H1 (cell line): ENCODE measurements at regions not wholly inside any gene's neighbourhood (a gene's known extent, or its start where the extent isn't known, plus 50 kb on each side); places are given as distances from the start of the nearest gene placed in this dataset.
A peak's percentile ranks its signal among the peaks of the same experiment; 100 is the strongest.

ENCODE experiments used
- CTCF ChIA-PET: fragments of 300-600 bp; sonication (Branson Sonifier 250); formaldehyde crosslinking; loops from one replicate; lab custom pipeline; 2021; ENCODE audit not compliant: partially characterized antibody; lab: Charles Lee
- POLR2A ChIA-PET: fragments of 300-600 bp; sonication (Branson Sonifier 250); formaldehyde crosslinking; loops from one replicate; lab custom pipeline; 2021; ENCODE audit warnings: inconsistent platforms; ENCODE audit not compliant: partially characterized antibody; lab: Charles Lee
- DNase-seq, 2 experiments: peaks; one replicate each; pipeline versions ENCODE4 v3.0.0 to v3.0.0-alpha.2; 2010 to 2022; ENCODE audit warnings: low spot score in 2 of 2, low read depth in 1 of 2, mixed read lengths in 1 of 2
- FAIRE-seq: peaks from 2 replicates; lab custom pipeline; 2011; peaks lifted over from hg19 to GRCh38; lab: Jason Lieb, UNC
- H2AFZ ChIP-seq: 2 replicates; pipeline ENCODE4 v1.8.1; 2012; ENCODE audit warnings: low read length, inconsistent platforms
- H2AK5ac ChIP-seq: 2 replicates; pipeline ENCODE4 v1.6.1; 2013; ENCODE audit warnings: low read depth, low read length
- H2BK120ac ChIP-seq: replicated peaks from 2 replicates; pipeline ENCODE3; 2013; ENCODE audit warnings: low read depth, low read length, inconsistent platforms
- H2BK12ac ChIP-seq: 2 replicates; pipeline ENCODE4 v1.6.1; 2013; ENCODE audit warnings: low read depth, low read length
- H2BK15ac ChIP-seq: 2 replicates; pipeline ENCODE4 v1.6.1; 2013; ENCODE audit warnings: low read length
- H2BK20ac ChIP-seq: 2 replicates; pipeline ENCODE4 v1.6.1; 2013; ENCODE audit warnings: low read length
- H2BK5ac ChIP-seq: 2 replicates; pipeline ENCODE4 v1.6.1; 2013; ENCODE audit warnings: low read depth, low read length
- H3K14ac ChIP-seq: 2 replicates; pipeline ENCODE4 v1.6.1; 2013; ENCODE audit warnings: inconsistent platforms; ENCODE audit not compliant: insufficient read length
- H3K18ac ChIP-seq: 2 replicates; pipeline ENCODE4 v1.6.1; 2013; ENCODE audit warnings: low read length; ENCODE audit errors: extremely low read depth
- H3K23ac ChIP-seq: 2 replicates; pipeline ENCODE4 v1.6.1; 2013; ENCODE audit warnings: inconsistent platforms; ENCODE audit not compliant: insufficient read length
- H3K23me2 ChIP-seq: 2 replicates; pipeline ENCODE4 v1.6.1; 2013; ENCODE audit warnings: low read depth, low read length
- H3K27ac ChIP-seq: 2 replicates; pipeline ENCODE4 v1.6.1; 2011; ENCODE audit warnings: low read depth, low read length, inconsistent platforms
- H3K27me3 ChIP-seq, 4 experiments: replicated peaks in 1 of 4; 1 replicate in 1 of 4; 2 replicates in 3 of 4; pipeline versions ENCODE4 v1.6.1 to v1.8.1; 2011 to 2013; ENCODE audit warnings: low read length in 3 of 4, mild to moderate bottlenecking in 3 of 4, inconsistent platforms in 2 of 4, mixed read lengths in 2 of 4, moderate library complexity in 1 of 4; ENCODE audit not compliant: control insufficient read depth in 3 of 4, insufficient read depth in 3 of 4; ENCODE audit errors: extremely low read depth in 1 of 4
- H3K36me3 ChIP-seq, 4 experiments: 2 replicates each; pipeline versions ENCODE4 v1.6.1 to v1.8.1; 2011 to 2013; ENCODE audit warnings: mild to moderate bottlenecking in 4 of 4, low read length in 3 of 4, moderate library complexity in 2 of 4, control low read depth in 1 of 4, inconsistent platforms in 1 of 4; ENCODE audit not compliant: insufficient read depth in 4 of 4, control insufficient read depth in 2 of 4
- H3K4ac ChIP-seq: replicated peaks from 2 replicates; pipeline ENCODE3; 2013; ENCODE audit warnings: low read length, low read depth, mixed read lengths, inconsistent platforms; ENCODE audit not compliant: insufficient read length
- H3K4me1 ChIP-seq, 4 experiments: replicated peaks in 1 of 4; 1 replicate in 1 of 4; 2 replicates in 3 of 4; pipeline versions ENCODE4 v1.6.1 to v1.8.1; 2011 to 2013; ENCODE audit warnings: low read length in 3 of 4, inconsistent platforms in 2 of 4, mixed read lengths in 1 of 4; ENCODE audit not compliant: insufficient read depth in 4 of 4, control insufficient read depth in 3 of 4
- H3K4me2 ChIP-seq, 2 experiments: 2 replicates each; pipeline versions ENCODE4 v1.6.1 to v1.8.1; 2011 to 2013; ENCODE audit warnings: low read depth in 2 of 2, low read length in 2 of 2, control low read depth in 1 of 2, inconsistent platforms in 1 of 2, mild to moderate bottlenecking in 1 of 2; ENCODE audit not compliant: insufficient read depth in 1 of 2
- H3K4me3 ChIP-seq, 4 experiments: fragments of 200-600, 300-600 bp in 1 of 4; sonication (generic), shearing (Covaris generic), sonication (Bioruptor Twin) in 1 of 4; 2 replicates each; pipeline versions ENCODE4 v1.5.1 to v1.8.1; 2011 to 2016; ENCODE audit warnings: low read length in 4 of 4, low read depth in 3 of 4, control low read depth in 2 of 4, inconsistent platforms in 2 of 4, mild to moderate bottlenecking in 2 of 4, mixed read lengths in 1 of 4, moderate library complexity in 1 of 4; ENCODE audit not compliant: insufficient read depth in 2 of 4; ENCODE audit errors: extremely low read depth in 1 of 4
- H3K56ac ChIP-seq: replicated peaks from 2 replicates; pipeline ENCODE3; 2013; ENCODE audit warnings: low read depth, mild to moderate bottlenecking, mixed read lengths, low read length, inconsistent platforms; ENCODE audit not compliant: insufficient read length
- H3K79me1 ChIP-seq: 2 replicates; pipeline ENCODE4 v1.6.1; 2013; ENCODE audit warnings: low read depth, low read length, control low read depth
- H3K79me2 ChIP-seq, 2 experiments: 2 replicates each; pipeline versions ENCODE4 v1.6.1 to v1.8.1; 2012 to 2013; ENCODE audit warnings: low read length in 2 of 2, mild to moderate bottlenecking in 2 of 2, inconsistent platforms in 1 of 2; ENCODE audit not compliant: insufficient read depth in 2 of 2, control insufficient read depth in 1 of 2
- H3K9ac ChIP-seq, 4 experiments: replicated peaks in 1 of 4; 1 replicate in 1 of 4; 2 replicates in 3 of 4; pipeline versions ENCODE4 v1.6.1 to v1.8.1; 2011 to 2013; ENCODE audit warnings: low read depth in 3 of 4, low read length in 3 of 4, control low read depth in 2 of 4, mild to moderate bottlenecking in 2 of 4, moderate library complexity in 2 of 4, inconsistent platforms in 1 of 4; ENCODE audit errors: extremely low read depth in 1 of 4
- H3K9me3 ChIP-seq, 2 experiments: 2 replicates each; pipeline versions ENCODE4 v1.6.1 to v1.8.1; 2012 to 2013; ENCODE audit warnings: mild to moderate bottlenecking in 2 of 2, moderate library complexity in 2 of 2, control low read depth in 1 of 2, inconsistent platforms in 1 of 2, low read depth in 1 of 2, low read length in 1 of 2, mixed read lengths in 1 of 2; ENCODE audit not compliant: insufficient read depth in 2 of 2
- H4K20me1 ChIP-seq, 2 experiments: replicated peaks in 1 of 2; 2 replicates each; pipeline versions ENCODE3 to v1.8.1; 2011 to 2013; ENCODE audit warnings: inconsistent platforms in 2 of 2, low read length in 2 of 2, mild to moderate bottlenecking in 1 of 2; ENCODE audit not compliant: insufficient read depth in 2 of 2, control insufficient read depth in 1 of 2
- H4K5ac ChIP-seq: 2 replicates; pipeline ENCODE4 v1.6.1; 2013; ENCODE audit warnings: low read length, low read depth, mixed read lengths, inconsistent platforms; ENCODE audit not compliant: insufficient read length
- H4K8ac ChIP-seq: 2 replicates; pipeline ENCODE4 v1.8.0; 2013; ENCODE audit warnings: mild to moderate bottlenecking, moderate library complexity, low read length, inconsistent platforms; ENCODE audit not compliant: insufficient read depth; ENCODE audit errors: extremely low read depth
- H4K91ac ChIP-seq: replicated peaks from 2 replicates; pipeline ENCODE3; 2013; ENCODE audit warnings: low read length, mixed read lengths, inconsistent platforms; ENCODE audit not compliant: insufficient read length
- CEBPB ChIP-seq: IDR thresholded peaks from 2 replicates; pipeline ENCODE4 v1.6.1; 2012; ENCODE audit warnings: low read depth, low read length
- EP300 ChIP-seq, 2 experiments: IDR thresholded peaks; 1 replicate in 1 of 2; 2 replicates in 1 of 2; pipeline ENCODE4 v1.6.1; 2011 to 2012; ENCODE audit warnings: low read depth in 2 of 2, low read length in 2 of 2, mild to moderate bottlenecking in 2 of 2, borderline replicate concordance in 1 of 2, inconsistent platforms in 1 of 2, moderate library complexity in 1 of 2
- JUND ChIP-seq: IDR thresholded peaks from 2 replicates; pipeline ENCODE4 v1.6.1; 2011; ENCODE audit warnings: mild to moderate bottlenecking, improper control_type of control experiment, low read length
- KDM1A ChIP-seq: fragments of 200-600, 300-600 bp; sonication (generic); IDR thresholded peaks from 2 replicates; pipeline ENCODE4 v1.7.1; 2016; ENCODE audit warnings: mild to moderate bottlenecking, low read length, borderline replicate concordance
- NANOG ChIP-seq: IDR thresholded peaks from 2 replicates; pipeline ENCODE4 v1.6.1; 2011; ENCODE audit warnings: low read length, low read depth, mild to moderate bottlenecking, inconsistent platforms; ENCODE audit not compliant: insufficient read depth, poor library complexity, severe bottlenecking
- POLR2A ChIP-seq, 2 experiments: IDR thresholded peaks; 1 replicate in 1 of 2; 2 replicates in 1 of 2; pipeline ENCODE4 v1.6.1; 2011; ENCODE audit warnings: low read depth in 2 of 2, low read length in 2 of 2, mild to moderate bottlenecking in 2 of 2; ENCODE audit errors: control extremely low read depth in 1 of 2
- SIX5 ChIP-seq: IDR thresholded peaks from 2 replicates; pipeline ENCODE4 v1.6.1; 2011; ENCODE audit warnings: mild to moderate bottlenecking, low read depth, low read length
- SP1 ChIP-seq: IDR thresholded peaks from 2 replicates; pipeline ENCODE4 v1.6.1; 2011; ENCODE audit warnings: low read depth, low read length
- SP2 ChIP-seq: IDR thresholded peaks from 2 replicates; pipeline ENCODE4 v1.6.1; 2012; ENCODE audit warnings: mild to moderate bottlenecking, low read length, inconsistent platforms
- WGBS, 2 experiments: shearing (Covaris generic) in 1 of 2; methylation state at CpG; one replicate each; pipeline versions ENCODE4 v1.1.6 to v1.1.7; 2013 to 2015; ENCODE audit warnings: low lambda C conversion rate in 2 of 2, mixed read lengths in 2 of 2, inconsistent platforms in 1 of 2, low coverage in 1 of 2, missing lambda C conversion rate in 1 of 2; ENCODE audit not compliant: insufficient replicate concordance in 2 of 2, insufficient coverage in 1 of 2, insufficient read length in 1 of 2; ENCODE audit errors: extremely low coverage in 1 of 2, missing lambda C conversion rate in 1 of 2; 5-methylcytosine and 5-hydroxymethylcytosine counted together

GRCh38 chr10:29160150-29160617, 128.7 kb upstream of the LYZL1 start:
- H3K4me1 ChIP-seq = peaks cover 4 to 15% (median 11%) of the 10 kb centered on the region in 4 experiments; a peak in 5 of 7 replicates
- H3K23ac ChIP-seq = no peak overlapping the region
- peak overlapping the region; percentile 95 for H3K4ac ChIP-seq
- peak overlapping the region; percentile 69 for H3K27ac ChIP-seq
- peaks cover 9 to 11% of the 10 kb centered on the region in 2 experiments for H3K9me3 ChIP-seq
- H2BK12ac ChIP-seq = peak overlapping the region; percentile 88
- no peak for TF ChIP-seq SP2
- peak; percentile 61; the same call in 1 of the 2 replicates for TF ChIP-seq JUND
- TF ChIP-seq POLR2A (IDR thresholded peaks at IDR 0.05; ENCODE audit: control extremely low read depth in 1 of 2, low read depth in 2 of 2, low read length in 2 of 2) = no peak
- no peak for TF ChIP-seq CEBPB
- TF ChIP-seq SIX5 = no peak
- TF ChIP-seq EP300 (IDR thresholded peaks at IDR 0.05; ENCODE audit: borderline replicate concordance in 1 of 2, low read depth in 2 of 2, low read length in 2 of 2) = no peak
- no peak for TF ChIP-seq SP1
- no peak for TF ChIP-seq NANOG
- TF ChIP-seq KDM1A = no peak
- H2BK120ac ChIP-seq = peak overlapping the region; percentile 88
- no peak overlapping the region; a peak in 1 of 7 replicates for H3K9ac ChIP-seq
- H2AK5ac ChIP-seq = peak overlapping the region; percentile 57
- peaks cover 0 to 1% (median 0%) of the 10 kb centered on the region in 4 experiments; a peak in 1 of 7 replicates for H3K27me3 ChIP-seq
- no peak overlapping the region for H3K4me3 ChIP-seq
- H2AFZ ChIP-seq = no peak overlapping the region
- H4K8ac ChIP-seq = no peak overlapping the region
- CTCF ChIA-PET = interaction anchor here (0.6 to 5.7 kb wide), 4 partner anchors 11 to 55 kb away, joined by 3 to 38 read pairs (median 4); no protein-coding TSS in a partner anchor
- H3K4me2 ChIP-seq = peak overlapping the region in 1 of 2 experiments; percentile 32; a peak in 1 of 4 replicates
- peak; percentile 13 for FAIRE-seq
- H4K20me1 ChIP-seq = no peaks in the 10 kb centered on the region
- no peaks in the 10 kb centered on the region for H3K79me1 ChIP-seq
- no peaks in the 10 kb centered on the region for H3K36me3 ChIP-seq
- peak overlapping the region; percentile 36 for H3K56ac ChIP-seq
- peak overlapping the region; percentile 98 for H3K18ac ChIP-seq
- POLR2A ChIA-PET = interaction anchor here (0.5 to 4.2 kb wide), 4 partner anchors 17 to 155 kb away, joined by 3 to 20 read pairs (median 3); no protein-coding TSS in a partner anchor
- peak overlapping the region; percentile 100 for H2BK5ac ChIP-seq
- H2BK20ac ChIP-seq = peak overlapping the region; percentile 100; the same call in 1 of the 2 replicates
- DNase-seq = no peak
- no peak overlapping the region for H2BK15ac ChIP-seq
- 81% methylated on average over 7 of the region's 7 CpGs; no CpG with 5 or more reads in 1 of the 2 experiments for WGBS, 2 experiments
- no peaks in the 10 kb centered on the region for H3K23me2 ChIP-seq
- no peaks in the 10 kb centered on the region for H3K79me2 ChIP-seq
- peak overlapping the region; percentile 40 for H4K91ac ChIP-seq
- no peak overlapping the region for H3K14ac ChIP-seq
- H4K5ac ChIP-seq = peak overlapping the region; percentile 17
